Stimulated activated naive CD8-positive, alpha-beta T cell treated with anti-CD3 and anti-CD28 coated beads, Interleukin-15, amount 100 ng/mL, for 72 hours (primary cell): ENCODE measurements at regions not wholly inside any gene's neighbourhood (a gene's known extent, or its start where the extent isn't known, plus 50 kb on each side); places are given as distances from the start of the nearest gene placed in this dataset.

Experiments used
- ATAC-seq: fragments of 150-1000 bp; cut with Tn5 transposase; 2 replicates; pipeline ENCODE4 v1.10.0; 2021; ENCODE audit warnings: mild to moderate bottlenecking, moderate library complexity
- DNase-seq, 2 donors: peaks; one replicate each; pipeline ENCODE4 v3.0.0; 2021 to 2022
- H3K27ac Mint-ChIP-seq, 2 donors: one replicate each; pipeline ENCODE4 v1.8.0; 2022; ENCODE audit warnings: mild to moderate bottlenecking in 2 of 2, mixed read lengths in 2 of 2, moderate library complexity in 2 of 2
- H3K27me3 Mint-ChIP-seq: one replicate; pipeline ENCODE4 v1.8.0; 2022; ENCODE audit warnings: mixed read lengths
- H3K4me1 Mint-ChIP-seq: one replicate; pipeline ENCODE4 v1.8.0; 2022; ENCODE audit warnings: mild to moderate bottlenecking, mixed read lengths
- H3K4me3 Mint-ChIP-seq, 2 donors: one replicate each; pipeline ENCODE4 v1.8.0; 2022; ENCODE audit warnings: mild to moderate bottlenecking in 2 of 2, mixed read lengths in 2 of 2, moderate library complexity in 1 of 2
- H3K9me3 Mint-ChIP-seq, 2 donors: one replicate each; pipeline ENCODE4 v1.8.0; 2022; ENCODE audit warnings: mixed read lengths in 2 of 2

GRCh38 chr5:88539693-88540365 is 271.2 kb upstream of the TMEM161B start:
- DNase-seq: no peak
- H3K9me3 Mint-ChIP-seq: no peaks in the 10 kb centered on the region
- no peaks in the 10 kb centered on the region for H3K4me1 Mint-ChIP-seq
- no peak for ATAC-seq
- H3K27ac Mint-ChIP-seq: no peak overlapping the region
- H3K4me3 Mint-ChIP-seq: no peak overlapping the region
- H3K27me3 Mint-ChIP-seq: peaks cover 16% of the 10 kb centered on the region

DNA sequence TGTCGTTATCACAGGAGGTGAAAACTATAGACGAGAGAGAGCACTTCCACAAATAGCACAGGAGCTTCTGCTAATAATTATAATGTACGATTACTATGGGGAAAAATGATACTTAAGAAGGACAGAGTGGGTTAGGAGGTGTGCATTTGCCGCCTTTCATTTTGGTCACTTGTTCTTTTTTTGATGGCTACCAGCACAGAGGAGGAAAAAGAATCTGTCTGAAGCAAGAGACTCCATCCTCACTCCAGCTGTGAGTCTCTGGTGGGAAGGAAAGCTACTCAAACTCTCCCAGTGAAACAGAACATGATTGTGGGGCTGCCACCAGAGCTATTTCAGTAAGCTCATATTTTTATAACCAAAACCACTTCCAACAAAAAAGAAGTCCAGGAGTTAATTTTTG is 270.4 kb upstream of the TMEM161B start:
- Mint-ChIP-seq H3K27me3 (peaks cover 17% of the 10 kb centered on the region), H3K9me3 (no peaks in the 10 kb centered on the region), H3K4me3 (no peak overlapping the region), H3K4me1 (no peaks in the 10 kb centered on the region), H3K27ac (no peak overlapping the region)
- DNase-seq (no peak), ATAC-seq (no peak)

GRCh38 chr5:88536146-88536545 is 267.5 kb upstream of the TMEM161B start:
- Mint-ChIP-seq H3K27me3 (peaks cover 43% of the 10 kb centered on the region), H3K9me3 (no peaks in the 10 kb centered on the region), H3K27ac (no peak overlapping the region), H3K4me1 (no peaks in the 10 kb centered on the region), H3K4me3 (no peak overlapping the region)
- no peak for DNase-seq
- ATAC-seq: no peak

DNA sequence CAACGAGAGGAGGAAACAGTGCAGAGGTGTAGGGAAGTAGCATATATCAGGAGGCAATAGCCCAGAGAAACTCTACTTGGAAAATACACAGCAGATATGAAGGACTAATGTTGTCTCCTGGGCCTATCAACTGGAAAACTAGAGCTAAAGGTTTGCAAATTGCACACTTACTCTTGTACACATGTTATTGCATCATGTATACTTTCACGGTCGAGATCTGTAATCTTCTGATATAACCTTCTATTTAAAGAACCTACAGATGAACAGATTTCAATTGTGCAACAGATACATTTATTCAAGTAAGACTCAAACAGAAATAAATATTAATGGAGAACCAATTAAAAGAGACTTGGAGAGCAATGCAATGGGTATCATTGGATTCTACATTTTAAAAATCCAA is 256.3 kb upstream of the TMEM161B start:
- ATAC-seq: no peak
- no peaks in the 10 kb centered on the region for H3K4me1 Mint-ChIP-seq
- H3K9me3 Mint-ChIP-seq: no peaks in the 10 kb centered on the region
- no peak overlapping the region for H3K4me3 Mint-ChIP-seq
- no peak overlapping the region for H3K27ac Mint-ChIP-seq
- peaks cover 8% of the 10 kb centered on the region for H3K27me3 Mint-ChIP-seq
- no peak for DNase-seq

- H3K27me3 Mint-ChIP-seq: peaks cover 16% of the 10 kb centered on the region
- peaks cover 10% of the 10 kb centered on the region for H3K4me1 Mint-ChIP-seq
- H3K9me3 Mint-ChIP-seq: no peaks in the 10 kb centered on the region
- H3K27ac Mint-ChIP-seq: no peak overlapping the region
- DNase-seq (no peak), ATAC-seq (no peak)
- H3K4me3 Mint-ChIP-seq: no peak overlapping the region
Measured at GRCh38 chr5:88519066-88519465, 250.4 kb upstream of the TMEM161B start.

- no peak overlapping the region for H3K4me3 Mint-ChIP-seq
- no peaks in the 10 kb centered on the region for H3K9me3 Mint-ChIP-seq
- ATAC-seq (peak; percentile 86), DNase-seq (peak in 1 of 2 donors; percentile 29)
- H3K27me3 Mint-ChIP-seq: peaks cover 22% of the 10 kb centered on the region
- peaks cover 10% of the 10 kb centered on the region for H3K4me1 Mint-ChIP-seq
- no peak overlapping the region for H3K27ac Mint-ChIP-seq
Measured at GRCh38 chr5:88518131-88519016, 249.7 kb upstream of the TMEM161B start.

GRCh38 chr5:88515881-88516819 is 247.5 kb upstream of the TMEM161B start:
- DNase-seq: no peak
- H3K27ac Mint-ChIP-seq: no peak overlapping the region
- no peaks in the 10 kb centered on the region for H3K9me3 Mint-ChIP-seq
- peaks cover 10% of the 10 kb centered on the region for H3K4me1 Mint-ChIP-seq
- no peak overlapping the region for H3K4me3 Mint-ChIP-seq
- peaks cover 22% of the 10 kb centered on the region for H3K27me3 Mint-ChIP-seq
- ATAC-seq: no peak

DNA sequence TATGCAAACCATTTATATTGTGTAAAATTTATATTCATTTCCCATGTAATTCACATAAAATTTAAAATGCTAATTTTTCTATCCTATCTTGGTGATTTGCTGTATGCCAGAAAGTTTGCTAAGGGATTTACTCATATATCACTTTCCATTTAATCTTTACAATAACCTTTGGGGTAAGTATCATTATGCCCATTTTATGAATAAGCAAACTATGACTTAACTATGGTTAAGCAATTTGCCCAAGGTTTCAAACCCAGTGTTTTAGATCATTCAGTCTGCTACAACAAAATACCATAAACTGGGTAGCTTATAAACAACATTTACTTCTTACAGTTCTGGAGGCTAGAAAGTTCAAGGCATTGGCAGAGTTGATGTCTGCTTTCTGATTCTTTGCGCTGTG is 246.4 kb upstream of the TMEM161B start:
- peaks cover 10% of the 10 kb centered on the region for H3K4me1 Mint-ChIP-seq
- peaks cover 22% of the 10 kb centered on the region for H3K27me3 Mint-ChIP-seq
- no peak overlapping the region for H3K27ac Mint-ChIP-seq
- no peak overlapping the region for H3K4me3 Mint-ChIP-seq
- no peaks in the 10 kb centered on the region for H3K9me3 Mint-ChIP-seq
- DNase-seq (no peak), ATAC-seq (no peak)

- Mint-ChIP-seq H3K4me3 (no peak overlapping the region), H3K27me3 (peaks cover 32% of the 10 kb centered on the region), H3K9me3 (no peaks in the 10 kb centered on the region), H3K4me1 (no peaks in the 10 kb centered on the region), H3K27ac (no peak overlapping the region)
- DNase-seq (no peak), ATAC-seq (no peak)
Measured at GRCh38 chr5:88509403-88509802, 240.8 kb upstream of the TMEM161B start.

- no peaks in the 10 kb centered on the region for H3K4me1 Mint-ChIP-seq
- no peak overlapping the region for H3K4me3 Mint-ChIP-seq
- H3K27me3 Mint-ChIP-seq: peaks cover 23% of the 10 kb centered on the region
- H3K9me3 Mint-ChIP-seq: no peaks in the 10 kb centered on the region
- no peak for ATAC-seq
- H3K27ac Mint-ChIP-seq: no peak overlapping the region
- no peak for DNase-seq
Measured at GRCh38 chr5:88507261-88507660, 238.6 kb upstream of the TMEM161B start.

- Mint-ChIP-seq H3K4me3 (peak overlapping the region in 1 of 2 donors; percentile 87), H3K27me3 (peaks cover 23% of the 10 kb centered on the region), H3K9me3 (no peaks in the 10 kb centered on the region), H3K27ac (peak overlapping the region in 1 of 2 donors; percentile 5), H3K4me1 (no peaks in the 10 kb centered on the region)
- DNase-seq (no peak), ATAC-seq (no peak)
Measured at GRCh38 chr5:88503406-88503805, 234.8 kb upstream of the TMEM161B start.

- Mint-ChIP-seq H3K4me3 (peak overlapping the region; percentile 81 to 87), H3K9me3 (no peaks in the 10 kb centered on the region), H3K27ac (peak overlapping the region; percentile 2 to 91), H3K4me1 (no peaks in the 10 kb centered on the region), H3K27me3 (peaks cover 19% of the 10 kb centered on the region)
- ATAC-seq (no peak), DNase-seq (no peak)
Measured at GRCh38 chr5:88503041-88503345, 234.3 kb upstream of the TMEM161B start.

GRCh38 chr5:88502179-88503040 is 233.8 kb upstream of the TMEM161B start:
- H3K9me3 Mint-ChIP-seq: no peaks in the 10 kb centered on the region
- H3K27me3 Mint-ChIP-seq: peaks cover 13% of the 10 kb centered on the region
- DNase-seq (peak in 1 of 2 donors; percentile 18), ATAC-seq (peak; percentile 87)
- H3K4me1 Mint-ChIP-seq: no peaks in the 10 kb centered on the region
- H3K27ac Mint-ChIP-seq: peak overlapping the region; percentile 2 to 91
- peak overlapping the region; percentile 81 to 87 for H3K4me3 Mint-ChIP-seq

- H3K4me1 Mint-ChIP-seq: no peaks in the 10 kb centered on the region
- ATAC-seq (no peak), DNase-seq (no peak)
- H3K9me3 Mint-ChIP-seq: no peaks in the 10 kb centered on the region
- H3K27ac Mint-ChIP-seq: no peak overlapping the region
- peaks cover 26% of the 10 kb centered on the region for H3K27me3 Mint-ChIP-seq
- H3K4me3 Mint-ChIP-seq: no peak overlapping the region
Measured at GRCh38 chr5:88495810-88496209, 227.2 kb upstream of the TMEM161B start.

GRCh38 chr5:88490874-88491273 is 222.2 kb upstream of the TMEM161B start:
- peaks cover 37% of the 10 kb centered on the region for H3K27me3 Mint-ChIP-seq
- no peak overlapping the region for H3K27ac Mint-ChIP-seq
- ATAC-seq (no peak), DNase-seq (no peak)
- no peaks in the 10 kb centered on the region for H3K4me1 Mint-ChIP-seq
- no peaks in the 10 kb centered on the region for H3K9me3 Mint-ChIP-seq
- no peak overlapping the region for H3K4me3 Mint-ChIP-seq
